HEK293T (cell line): ENCODE measurements at regions not wholly inside any gene's neighbourhood (a gene's known extent, or its start where the extent isn't known, plus 50 kb on each side); places are given as distances from the start of the nearest gene placed in this dataset.

Source experiments
- BHLHE40 ChIP-seq: fragments of 450-650 bp; IDR thresholded peaks from 2 replicates; pipeline ENCODE4 v1.6.1; 2016; ENCODE audit warnings: mild to moderate bottlenecking, moderate library complexity, borderline replicate concordance
- FOXM1 ChIP-seq: fragments of 450-650 bp; IDR thresholded peaks from 2 replicates; pipeline ENCODE4 v1.6.1; 2017; ENCODE audit warnings: mild to moderate bottlenecking, borderline replicate concordance
- SP1 ChIP-seq: fragments of 450-650 bp; IDR thresholded peaks from 2 replicates; pipeline ENCODE4 v1.6.1; 2017
- TF ChIP-seq, protein P1 (sequence below): fragments of 450-650 bp; IDR thresholded peaks from 2 replicates; pipeline ENCODE4 v1.6.1; 2016

DNA sequence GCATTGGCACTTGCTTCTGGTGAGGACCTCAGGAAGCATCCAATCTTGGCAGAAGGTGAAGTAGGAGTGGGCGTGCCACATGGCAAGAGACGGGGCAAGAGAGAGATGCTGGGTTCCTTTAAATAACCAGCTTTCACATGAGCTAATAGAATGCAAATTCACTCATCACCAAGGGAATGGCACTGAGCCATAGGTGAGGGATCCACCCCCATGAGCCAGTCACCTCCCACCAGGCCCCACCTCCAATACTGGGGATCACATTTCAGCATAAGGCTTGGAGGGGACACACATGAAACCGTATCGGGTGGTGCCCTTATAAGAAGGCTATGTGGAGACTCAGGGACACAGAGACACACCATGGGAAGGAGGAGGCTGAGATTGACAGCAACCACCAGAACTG lies 140.0 kb upstream of the MSX1 start:
- TF ChIP-seq BHLHE40 (no peak), SP1 (no peak), FOXM1 (no peak)
- TF ChIP-seq, protein P1, sequence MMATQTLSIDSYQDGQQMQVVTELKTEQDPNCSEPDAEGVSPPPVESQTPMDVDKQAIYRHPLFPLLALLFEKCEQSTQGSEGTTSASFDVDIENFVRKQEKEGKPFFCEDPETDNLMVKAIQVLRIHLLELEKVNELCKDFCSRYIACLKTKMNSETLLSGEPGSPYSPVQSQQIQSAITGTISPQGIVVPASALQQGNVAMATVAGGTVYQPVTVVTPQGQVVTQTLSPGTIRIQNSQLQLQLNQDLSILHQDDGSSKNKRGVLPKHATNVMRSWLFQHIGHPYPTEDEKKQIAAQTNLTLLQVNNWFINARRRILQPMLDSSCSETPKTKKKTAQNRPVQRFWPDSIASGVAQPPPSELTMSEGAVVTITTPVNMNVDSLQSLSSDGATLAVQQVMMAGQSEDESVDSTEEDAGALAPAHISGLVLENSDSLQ: no peak
